A549 (cell line): ENCODE measurements at regions not wholly inside any gene's neighbourhood (a gene's known extent, or its start where the extent isn't known, plus 50 kb on each side); places are given as distances from the start of the nearest gene placed in this dataset.

ENCODE experiments used
- BHLHE40 ChIP-seq: IDR thresholded peaks from 2 replicates; pipeline ENCODE4 v1.6.1; 2012; ENCODE audit warnings: low read depth, low read length, inconsistent platforms
- CHD2 ChIP-seq: fragments of 150-350 bp; IDR thresholded peaks from 2 replicates; pipeline ENCODE4 v1.6.1; 2014; ENCODE audit warnings: low read length; ENCODE audit not compliant: partially characterized antibody
- CTCF ChIP-seq: fragments of >200 bp; sonication (Bioruptor Twin); formaldehyde crosslinking; IDR thresholded peaks from 3 replicates; pipeline ENCODE4 v1.5.1; 2016
- JUN ChIP-seq, 2 experiments: fragments of >200 bp; sonication (Bioruptor Twin); formaldehyde crosslinking; IDR thresholded peaks; 2 replicates in 1 of 2; 3 replicates in 1 of 2; pipeline ENCODE4 v1.6.1; 2016 to 2017
- KDM1A ChIP-seq: fragments of 200-600 bp; sonication (generic); IDR thresholded peaks from 2 replicates; pipeline ENCODE4 v1.6.1; 2016; ENCODE audit warnings: low read depth, mild to moderate bottlenecking
- MAX ChIP-seq: IDR thresholded peaks from 2 replicates; pipeline ENCODE4 v1.6.1; 2012
- MAZ ChIP-seq: fragments of 150-350 bp; IDR thresholded peaks from 2 replicates; pipeline ENCODE4 v1.6.1; 2014; ENCODE audit warnings: antibody characterized with exemption, low read depth, low read length, borderline replicate concordance
- PHF8 ChIP-seq: fragments of 200-600 bp; sonication (generic); IDR thresholded peaks from 2 replicates; pipeline ENCODE4 v1.6.1; 2016; ENCODE audit warnings: low read depth, mild to moderate bottlenecking, antibody characterized with exemption, moderate library complexity, borderline replicate concordance
- POLR2A ChIP-seq: IDR thresholded peaks from 2 replicates; pipeline ENCODE4 v1.6.1; 2012; ENCODE audit warnings: mild to moderate bottlenecking, low read length
- RARB ChIP-seq: fragments of 250-450 bp; sonication (Bioruptor Pico); IDR thresholded peaks from 2 replicates; pipeline ENCODE4 v1.8.0; 2021; ENCODE audit warnings: mild to moderate bottlenecking, moderate library complexity
- REST ChIP-seq: fragments of 200-600 bp; sonication (generic); IDR thresholded peaks from 2 replicates; pipeline ENCODE4 v1.6.1; 2016; ENCODE audit warnings: antibody characterized with exemption, mild to moderate bottlenecking, moderate library complexity
- RFX5 ChIP-seq: fragments of 450-650 bp; IDR thresholded peaks from 2 replicates; pipeline ENCODE4 v1.7.1; 2014; ENCODE audit warnings: antibody characterized with exemption, mild to moderate bottlenecking, moderate library complexity
- TP53 ChIP-seq: fragments of 250-450 bp; sonication (Bioruptor Pico); IDR thresholded peaks from 2 replicates; pipeline ENCODE4 v1.5.0; 2021; ENCODE audit warnings: mild to moderate bottlenecking, moderate library complexity
- USF2 ChIP-seq: fragments of 450-650 bp; IDR thresholded peaks from 2 replicates; pipeline ENCODE4 v1.6.1; 2014; ENCODE audit warnings: antibody characterized with exemption

- TF ChIP-seq REST, result no peak
- no peak for TF ChIP-seq CTCF
- TF ChIP-seq CHD2, result no peak
- no peak for TF ChIP-seq USF2
- no peak for TF ChIP-seq JUN (IDR thresholded peaks at IDR 0.05)
- no peak for TF ChIP-seq PHF8
- TF ChIP-seq MAX, result no peak
- TF ChIP-seq RARB (CRISPR knock-in tag), result no peak
- no peak for TF ChIP-seq TP53 (CRISPR knock-in tag)
- TF ChIP-seq KDM1A, result no peak
- TF ChIP-seq POLR2A, result no peak
- TF ChIP-seq MAZ, result no peak
- TF ChIP-seq RFX5, result no peak
- TF ChIP-seq BHLHE40, result no peak
Measured at GRCh38 chr16:52050418-52050817, 496.5 kb downstream of the TOX3 start.
